GM19238 (cell line): ENCODE measurements at regions not wholly inside any gene's neighbourhood (a gene's known extent, or its start where the extent isn't known, plus 50 kb on each side); places are given as distances from the start of the nearest gene placed in this dataset.
A peak's percentile ranks its signal among the peaks of the same experiment; 100 is the strongest.
"Not testable (repeated sequence)": the region's sequence is repeated elsewhere in the genome, so short reads cannot be mapped to it uniquely, and the experiment has no call there.

Experiments used
- DNase-seq: peaks from one replicate; pipeline ENCODE4 v3.0.0; 2011; ENCODE audit warnings: low spot score; ENCODE audit not compliant: insufficient read length

DNA sequence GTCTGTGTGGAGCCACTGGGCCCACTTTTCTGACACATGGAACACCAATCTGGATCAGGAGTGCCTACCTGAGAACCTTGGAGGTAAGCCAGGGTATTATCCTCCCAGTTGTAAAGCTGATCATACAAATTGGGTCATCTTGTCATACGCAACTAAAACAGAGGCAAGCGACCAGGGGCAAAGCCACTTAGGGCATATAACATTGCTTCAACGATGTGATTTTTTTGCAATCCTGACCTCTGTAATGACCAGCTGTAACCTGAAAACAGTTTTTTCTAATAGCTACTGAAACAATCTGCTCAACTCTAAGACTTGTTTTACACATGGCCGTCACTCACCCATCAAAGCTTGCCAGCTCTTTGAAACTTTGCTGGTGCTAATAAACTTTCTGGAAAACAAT, 261.5 kb upstream of the AGTR2 start:
- no peak for DNase-seq

DNA sequence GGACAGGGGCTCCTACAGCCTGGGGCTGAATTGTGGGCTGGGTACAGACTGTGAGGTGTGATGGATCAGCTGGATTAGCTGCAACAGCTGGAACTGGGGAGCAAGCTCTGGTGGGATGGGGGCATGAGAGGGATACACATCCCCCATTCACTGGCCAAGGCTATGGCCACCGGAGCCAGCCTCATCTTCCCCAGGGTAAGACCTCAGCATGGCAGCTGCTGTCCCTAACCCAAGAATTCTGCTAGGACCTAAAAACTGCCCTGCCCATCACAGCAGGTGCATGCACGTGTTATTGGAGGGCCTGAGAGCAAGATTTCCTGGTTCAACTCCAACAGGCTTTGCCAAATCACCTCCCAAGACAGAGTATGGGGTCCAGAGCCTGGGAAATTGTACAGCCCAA, 258.6 kb upstream of the AGTR2 start:
- no peak for DNase-seq

DNA sequence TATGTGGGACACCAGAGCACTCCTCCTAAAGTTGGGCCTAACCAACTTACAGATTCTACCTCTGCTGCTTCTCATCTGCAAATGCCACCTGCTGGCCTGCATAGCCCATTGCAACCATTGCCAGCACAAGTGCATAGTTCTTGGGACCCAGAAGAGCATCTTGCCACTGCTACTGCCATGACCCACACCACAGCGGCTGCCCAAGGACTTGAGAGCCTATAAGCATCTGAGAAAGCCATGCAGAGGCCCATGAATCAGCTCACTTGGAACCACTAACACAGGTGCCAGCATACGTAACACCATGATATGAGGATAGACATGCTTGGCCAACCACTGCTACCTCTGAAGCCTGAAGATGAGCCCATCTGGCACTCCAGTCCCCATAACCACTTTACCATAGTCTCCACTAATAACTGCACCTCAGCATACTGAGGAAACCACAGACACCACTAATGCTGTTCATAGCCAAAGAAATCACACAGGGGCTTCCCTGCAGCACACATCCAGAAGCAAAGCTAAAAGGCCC, 258.1 kb upstream of the AGTR2 start:
- peak; percentile 34 for DNase-seq

DNA sequence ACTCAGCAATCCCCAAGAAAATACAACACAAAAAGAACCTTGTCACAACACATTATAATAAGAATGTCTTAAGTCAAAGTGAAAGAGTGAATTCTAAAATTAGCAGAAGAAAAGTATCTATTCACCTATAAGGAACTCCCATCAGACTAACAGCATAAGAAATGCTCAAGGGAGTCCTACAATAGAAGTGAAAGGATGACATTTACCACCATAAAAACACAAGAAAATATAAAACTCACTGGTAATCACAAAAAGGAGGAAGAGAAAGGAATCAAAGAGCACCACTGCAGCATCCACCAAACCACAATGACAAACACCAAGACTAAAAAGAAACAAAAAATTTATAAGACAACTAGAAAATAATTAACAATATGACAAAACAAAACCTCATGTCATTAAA, 257.0 kb upstream of the AGTR2 start:
- DNase-seq = no peak

DNA sequence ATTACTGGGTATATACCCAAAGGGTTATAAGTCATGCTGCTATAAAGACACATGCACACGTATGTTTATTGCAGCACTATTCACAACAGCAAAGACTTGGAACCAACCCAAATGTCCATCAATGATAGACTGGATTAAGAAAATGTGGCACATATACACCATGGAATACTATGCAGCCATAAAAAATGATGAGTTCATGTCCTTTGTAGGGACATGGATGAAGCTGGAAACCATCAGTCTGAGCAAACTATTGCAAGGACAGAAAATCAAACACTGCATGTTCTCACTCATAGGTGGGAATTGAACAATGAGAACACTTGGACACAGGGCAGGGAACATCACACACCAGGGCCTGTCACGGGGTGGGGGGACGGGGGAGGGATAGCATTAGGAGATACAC, 254.9 kb upstream of the AGTR2 start:
- not testable (repeated sequence) for DNase-seq

DNA sequence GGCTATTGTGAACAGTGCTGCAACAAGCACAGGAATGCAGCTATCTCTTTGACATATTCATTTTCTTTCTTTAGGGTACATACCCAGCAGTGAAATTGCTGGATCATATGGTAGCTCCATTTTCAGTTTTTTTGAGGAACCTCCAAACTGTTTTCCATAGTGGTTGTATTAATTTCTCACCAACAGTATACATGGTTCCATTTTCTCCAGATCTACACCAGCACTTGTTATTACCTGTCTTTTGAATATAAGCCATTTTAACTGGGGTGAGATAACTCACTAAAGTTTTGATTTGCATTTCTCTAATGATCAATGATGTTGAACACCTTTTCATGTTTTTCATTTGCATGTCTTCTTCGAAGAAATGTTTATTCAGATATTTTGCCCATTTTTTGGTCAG, 241.1 kb upstream of the AGTR2 start:
- no peak for DNase-seq

DNA sequence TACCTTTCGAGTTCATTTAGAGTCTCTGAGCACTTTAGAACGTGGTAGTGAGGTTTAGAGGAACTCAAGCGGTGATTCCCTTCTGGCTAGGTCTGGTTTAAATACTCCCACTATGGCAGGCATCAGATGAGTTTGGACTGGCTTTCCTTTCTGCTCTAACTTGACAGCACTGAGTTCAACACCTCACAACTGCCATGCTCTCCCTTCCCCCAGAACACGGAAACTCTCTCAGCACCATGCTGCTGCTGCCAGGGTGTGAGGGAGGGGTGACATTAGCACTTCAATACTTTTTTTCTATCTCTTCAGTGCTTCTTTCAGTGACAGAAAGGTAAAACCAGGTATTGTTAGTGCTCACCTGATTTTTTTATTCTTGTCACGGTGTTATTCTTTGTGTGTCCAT, 234.5 kb upstream of the AGTR2 start:
- no peak for DNase-seq

DNA sequence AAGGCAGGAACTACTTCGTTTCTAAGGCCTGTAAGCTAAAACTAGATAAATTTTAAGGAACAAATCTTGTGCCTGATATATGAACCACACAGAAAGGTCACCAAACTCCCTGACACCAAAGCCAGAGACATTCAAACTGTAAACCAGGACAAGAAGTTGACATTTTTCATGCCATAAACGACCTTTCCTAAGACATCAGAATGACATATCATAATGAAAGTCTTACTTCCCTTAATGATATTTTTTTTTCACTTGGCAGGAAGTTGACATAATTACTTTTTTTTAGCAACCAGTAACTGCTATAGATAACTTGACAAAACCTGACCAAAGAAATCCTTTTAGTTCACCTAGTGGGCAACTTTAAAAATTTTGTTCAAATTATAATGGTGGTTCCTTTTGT, 231.5 kb upstream of the AGTR2 start:
- no peak for DNase-seq

DNA sequence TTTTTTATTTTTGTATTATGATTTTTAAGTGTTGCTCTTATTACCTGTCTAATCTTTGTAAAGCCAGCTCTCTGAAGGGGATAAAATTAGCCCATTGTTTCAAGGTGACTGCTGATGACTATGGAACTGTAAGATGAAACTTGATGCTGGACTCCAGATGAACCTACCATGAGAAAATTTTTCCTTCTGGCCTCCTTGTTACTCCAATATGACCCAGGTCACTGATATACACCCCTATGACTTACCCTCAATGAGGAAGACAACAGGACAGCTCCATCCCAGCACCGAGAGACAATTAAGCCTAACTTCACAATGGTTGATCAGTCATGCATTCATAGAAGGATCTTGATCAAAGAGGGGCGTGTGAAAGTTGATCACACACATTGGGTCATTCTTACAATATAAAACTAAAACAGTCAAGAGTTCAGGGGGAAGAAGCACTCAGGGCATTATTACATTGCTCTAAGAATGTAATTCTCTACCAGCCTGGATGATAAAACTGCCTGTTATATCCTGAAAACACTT, 230.8 kb upstream of the AGTR2 start:
- no peak for DNase-seq

DNA sequence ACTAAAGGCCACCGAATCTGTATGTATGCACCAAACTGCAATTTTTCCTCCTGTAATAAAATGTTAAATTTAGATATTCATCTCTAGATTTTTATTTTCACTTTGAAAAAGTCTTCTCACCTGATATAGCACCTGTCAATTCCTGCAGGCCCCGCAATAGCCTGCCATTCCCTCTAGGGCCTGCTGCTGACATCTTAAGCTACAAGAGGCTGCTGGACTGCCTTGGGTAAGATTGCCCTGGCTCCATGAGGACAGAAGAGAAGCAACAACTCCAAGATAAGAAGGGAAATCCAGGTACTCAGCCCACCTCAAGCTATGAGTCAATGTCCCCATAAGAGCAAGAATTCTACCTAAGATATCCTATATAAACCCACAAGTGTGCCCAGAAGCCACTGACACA, 230.2 kb upstream of the AGTR2 start:
- DNase-seq = no peak

DNA sequence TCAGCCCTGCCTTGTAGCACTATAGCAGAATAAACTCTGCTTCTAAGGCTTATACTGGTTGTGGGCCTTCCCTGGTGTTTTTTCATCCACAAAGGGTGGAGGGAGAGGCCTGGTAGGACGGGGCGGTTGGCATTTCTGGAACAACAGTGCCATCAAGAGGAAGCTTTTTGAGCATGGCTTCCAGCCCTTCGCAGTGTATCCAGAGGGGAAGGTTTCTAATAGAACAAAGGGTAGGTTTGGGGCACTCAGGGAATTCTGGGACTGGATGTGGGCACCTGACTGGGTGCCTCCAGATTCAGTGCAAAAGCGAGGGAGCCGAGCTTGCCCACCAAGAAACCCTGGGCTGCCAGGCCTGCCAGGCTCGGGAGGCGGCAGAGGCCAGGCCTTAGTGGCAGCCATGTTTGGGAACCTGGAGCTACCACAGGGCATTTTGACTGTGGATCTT, 229.6 kb upstream of the AGTR2 start:
- peak; percentile 39 for DNase-seq

DNA sequence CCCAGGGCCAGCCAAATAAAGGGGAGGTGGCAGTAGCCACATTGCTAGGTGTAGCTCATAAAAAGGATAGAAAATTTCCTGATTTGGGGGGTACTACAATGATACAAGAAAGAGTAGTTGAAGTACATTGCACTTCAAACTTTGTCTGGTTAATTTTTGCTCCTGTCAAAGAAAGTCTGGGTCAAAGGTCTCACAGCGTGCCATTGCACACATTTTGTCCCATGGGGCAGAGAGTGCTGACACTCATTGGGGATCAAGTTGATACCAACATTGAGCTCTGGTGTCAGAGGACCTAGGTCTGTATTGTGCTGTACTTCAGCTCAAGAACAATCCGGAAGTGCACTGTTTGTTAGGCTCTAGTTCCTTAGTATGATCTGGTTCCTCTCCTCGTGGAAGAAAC, 229.2 kb upstream of the AGTR2 start:
- no peak for DNase-seq

DNA sequence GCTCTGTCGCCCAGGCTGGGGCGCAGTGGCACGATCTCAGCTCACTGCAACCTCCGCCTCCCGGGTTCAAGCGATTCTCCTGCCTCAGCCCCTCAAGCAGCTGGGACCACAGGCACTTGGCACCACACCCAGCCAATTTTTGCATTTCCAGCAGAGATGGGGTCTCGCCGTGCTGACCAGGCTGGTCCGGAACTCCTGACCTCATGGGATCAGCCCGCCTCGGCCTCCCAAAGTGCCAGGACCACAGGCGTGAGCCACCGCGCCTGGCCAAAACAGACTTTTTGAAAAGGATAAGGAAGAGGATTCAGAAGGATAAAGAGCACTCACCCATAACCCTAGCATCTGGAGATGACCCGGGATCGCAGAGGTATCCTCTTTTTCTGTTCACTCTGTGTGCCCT, 224.5 kb upstream of the AGTR2 start:
- DNase-seq = no peak

DNA sequence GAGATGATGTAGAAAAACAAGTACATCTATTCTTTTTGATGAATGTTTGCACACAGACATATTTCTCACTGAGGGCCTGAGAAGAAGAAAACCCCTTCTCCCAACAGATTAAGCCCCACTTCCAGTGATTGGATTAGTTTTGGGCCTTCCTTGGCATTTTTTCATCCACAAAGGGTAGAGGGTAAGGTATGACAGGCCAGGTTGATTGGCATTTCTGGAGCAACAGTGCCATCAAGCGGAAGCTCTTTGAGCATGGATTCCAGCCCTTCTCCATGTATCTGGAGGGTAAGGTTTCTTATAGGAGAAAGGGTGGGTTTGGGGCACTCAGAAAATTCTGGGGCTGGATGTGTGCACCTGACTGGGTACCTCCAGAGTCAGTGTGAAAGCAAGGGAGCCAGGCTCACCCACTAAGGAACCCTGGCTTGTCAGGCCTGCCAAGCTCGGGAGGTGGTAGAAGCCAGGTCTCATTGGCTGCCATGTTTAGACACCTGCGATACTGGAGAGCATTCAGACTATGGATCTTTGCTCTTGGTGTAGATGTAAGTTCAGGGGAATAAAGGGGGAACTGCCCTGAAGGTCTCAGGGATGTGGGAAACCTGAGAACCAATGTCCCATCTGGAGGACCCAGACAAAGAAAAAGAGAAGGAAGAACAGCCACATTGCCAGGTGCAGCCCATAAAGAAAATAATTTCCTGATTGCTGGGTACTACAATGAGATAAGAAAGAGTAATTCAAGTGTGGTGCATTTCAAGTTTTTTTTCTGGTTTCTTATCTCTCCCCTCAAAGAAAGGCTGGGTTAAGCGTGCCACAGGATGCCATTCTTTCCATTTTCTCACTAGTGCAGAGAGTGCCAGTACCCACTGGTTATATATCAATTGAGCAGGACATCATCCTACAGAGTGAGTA, 222.3 kb upstream of the AGTR2 start:
- no peak for DNase-seq

DNA sequence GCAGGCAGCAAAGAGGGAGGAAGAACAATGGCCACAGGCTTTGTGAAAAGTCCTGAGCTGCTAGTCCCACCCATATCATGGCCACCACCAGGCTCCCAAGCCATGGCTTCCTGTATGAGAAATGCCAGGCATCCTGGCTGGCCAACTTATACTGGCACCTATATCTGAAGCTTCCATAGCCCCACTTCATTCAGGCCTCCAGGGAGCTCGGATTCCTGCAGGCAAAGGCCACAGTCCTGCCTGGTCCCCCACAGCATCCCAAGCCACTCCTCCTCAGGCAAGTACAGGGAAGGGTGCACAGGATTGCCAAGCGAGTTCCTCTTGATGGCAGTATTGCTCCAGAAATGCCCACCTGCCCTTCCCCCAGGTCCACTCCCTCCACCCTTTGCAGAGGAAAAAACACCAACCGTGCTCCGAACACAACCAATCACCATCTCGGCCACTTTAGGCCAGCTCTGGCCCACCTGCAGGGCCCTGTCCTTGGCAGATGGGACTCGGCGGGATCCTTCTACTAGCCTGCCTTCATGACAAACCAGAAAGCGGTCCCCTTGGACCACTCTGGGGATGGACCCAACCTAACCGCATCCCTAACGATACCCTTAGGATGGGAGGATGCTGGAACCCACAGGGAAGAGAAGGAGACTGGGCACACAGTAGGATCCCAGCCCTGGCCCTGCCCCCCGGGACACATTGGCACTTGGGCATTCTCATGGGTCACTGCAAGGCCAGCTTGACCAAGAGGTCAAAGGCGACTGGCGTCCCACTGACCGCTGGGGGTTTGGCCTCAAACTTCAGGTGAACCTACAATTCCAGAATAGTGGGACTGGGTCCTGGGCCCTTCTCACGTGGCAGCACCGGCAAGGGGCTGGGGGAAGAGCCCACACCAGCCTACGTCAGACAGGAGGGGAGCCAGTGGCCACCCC, 220.4 kb upstream of the AGTR2 start:
- no peak for DNase-seq

DNA sequence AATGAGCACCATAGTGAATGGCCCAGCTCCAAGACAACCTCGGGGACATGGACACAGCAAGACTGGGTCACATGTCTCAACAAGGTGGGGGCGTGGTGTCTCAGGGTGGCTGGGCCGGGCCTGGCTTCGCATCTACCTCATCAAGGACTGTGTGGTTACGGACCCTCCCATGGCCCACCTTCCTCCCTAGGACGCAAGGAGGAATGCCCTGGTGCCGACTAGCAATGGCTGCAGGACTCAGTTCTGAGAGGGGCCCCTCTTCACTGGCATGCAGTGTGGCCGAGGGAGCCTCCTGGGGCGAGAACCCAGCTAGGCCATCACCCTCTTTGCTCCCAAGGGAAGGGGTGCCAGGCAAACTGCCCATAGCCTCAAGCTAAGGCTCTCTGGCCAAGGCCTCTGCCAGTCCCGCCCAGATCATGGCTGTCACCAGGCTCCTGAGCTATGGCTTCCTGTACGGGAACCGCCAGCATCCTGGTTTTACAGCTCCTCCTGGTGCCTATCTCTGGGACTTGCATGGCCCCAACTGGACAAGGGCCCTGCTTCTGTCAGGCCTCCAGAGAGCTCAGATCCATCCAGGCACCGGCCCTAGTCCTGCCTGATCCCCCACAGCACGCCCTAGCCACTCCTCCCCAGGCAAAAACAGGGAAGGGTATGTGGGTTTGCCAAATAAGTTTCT, 218.0 kb upstream of the AGTR2 start:
- DNase-seq = no peak

DNA sequence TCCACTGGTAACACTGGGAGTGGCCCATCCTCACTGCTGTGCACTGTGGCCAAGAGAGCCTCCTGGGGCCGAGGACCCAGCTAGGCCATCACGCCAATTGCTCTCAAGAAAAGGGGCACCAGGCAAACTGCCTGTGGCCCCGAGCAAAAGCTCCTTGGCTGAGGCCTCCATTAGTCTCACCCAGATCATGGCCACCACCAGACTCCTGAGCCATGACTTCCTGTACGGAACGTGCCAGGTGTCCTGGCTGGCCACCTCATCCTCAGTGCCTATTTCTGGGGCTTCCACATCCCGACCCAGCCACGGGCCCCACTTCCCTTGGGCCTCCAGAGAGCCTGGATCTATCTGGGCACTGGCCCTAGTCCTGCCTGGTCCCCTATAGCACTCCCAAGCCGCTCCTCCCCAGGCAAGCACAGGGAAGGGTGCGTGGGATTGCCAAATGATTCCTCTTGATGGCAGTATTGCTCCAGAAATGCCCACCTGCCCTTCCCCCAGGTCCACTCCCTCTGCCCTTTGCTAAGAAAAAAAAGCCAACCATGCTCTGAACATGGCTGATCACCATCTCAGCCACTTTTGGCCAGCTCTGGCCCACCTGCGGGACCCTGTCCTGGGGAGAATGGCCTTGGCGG, 212.6 kb upstream of the AGTR2 start:
- no peak for DNase-seq

DNA sequence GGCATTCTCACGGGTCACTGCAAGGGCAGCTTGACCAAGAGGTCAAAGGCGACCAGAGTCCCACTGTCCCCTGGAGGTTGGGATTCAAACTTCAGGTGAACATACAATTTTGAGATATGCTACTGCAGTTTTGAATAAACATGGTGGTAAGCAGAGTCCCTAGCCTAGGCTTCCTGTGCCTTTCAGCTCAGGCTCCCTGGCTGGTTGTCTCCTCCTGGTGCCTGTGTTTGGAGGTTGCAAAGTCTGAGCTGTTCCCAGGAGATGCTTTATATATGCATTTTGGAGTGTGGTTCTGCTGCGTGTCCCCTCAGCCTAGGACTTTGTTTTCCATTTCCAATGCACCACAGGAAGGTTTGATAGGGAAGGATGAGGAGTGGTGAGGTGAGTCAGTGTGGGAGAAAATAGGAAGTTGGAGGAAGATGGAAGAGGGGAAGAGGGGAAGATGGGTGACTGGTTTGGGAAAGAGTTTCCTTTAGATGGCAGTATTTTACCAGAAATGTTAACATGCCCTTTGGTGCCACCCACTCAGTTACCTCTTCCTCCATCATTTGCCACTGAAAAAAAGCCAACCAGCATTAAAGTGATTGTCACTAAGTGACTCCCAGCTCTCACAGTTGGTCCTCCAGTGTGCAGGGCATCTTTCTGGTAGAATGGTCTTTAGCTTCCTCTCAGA, 211.7 kb upstream of the AGTR2 start:
- DNase-seq = no peak

DNA sequence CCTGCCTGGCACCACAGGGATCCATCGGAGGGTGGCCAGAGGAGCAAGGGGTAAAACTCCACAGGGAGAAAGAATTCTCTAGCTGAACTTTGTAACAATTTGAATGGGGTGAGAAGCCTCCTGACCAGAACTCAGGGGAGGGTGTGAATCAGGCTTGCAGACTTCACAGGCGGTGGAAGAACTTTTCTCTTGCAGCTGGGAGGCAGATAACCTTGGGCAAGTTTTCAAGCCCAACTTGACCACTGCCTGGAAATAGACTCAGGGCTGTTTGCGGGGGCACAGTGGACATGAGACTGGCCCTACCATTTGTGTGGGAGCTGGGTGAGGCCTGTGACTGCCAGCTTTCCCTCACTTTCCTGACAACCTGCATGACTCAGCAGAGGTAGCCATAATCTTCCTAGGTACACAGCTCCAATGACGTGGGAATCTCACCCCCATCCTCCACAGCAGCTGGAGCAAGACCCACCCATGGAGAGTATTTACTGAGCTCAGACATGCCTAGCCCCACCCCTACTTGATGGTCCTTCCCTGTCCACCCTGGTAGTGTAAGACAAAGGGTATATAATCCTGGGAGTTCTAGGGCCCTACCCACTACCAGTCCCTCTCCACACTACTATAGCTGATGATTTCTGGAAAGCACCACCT, 210.0 kb upstream of the AGTR2 start:
- no peak for DNase-seq

DNA sequence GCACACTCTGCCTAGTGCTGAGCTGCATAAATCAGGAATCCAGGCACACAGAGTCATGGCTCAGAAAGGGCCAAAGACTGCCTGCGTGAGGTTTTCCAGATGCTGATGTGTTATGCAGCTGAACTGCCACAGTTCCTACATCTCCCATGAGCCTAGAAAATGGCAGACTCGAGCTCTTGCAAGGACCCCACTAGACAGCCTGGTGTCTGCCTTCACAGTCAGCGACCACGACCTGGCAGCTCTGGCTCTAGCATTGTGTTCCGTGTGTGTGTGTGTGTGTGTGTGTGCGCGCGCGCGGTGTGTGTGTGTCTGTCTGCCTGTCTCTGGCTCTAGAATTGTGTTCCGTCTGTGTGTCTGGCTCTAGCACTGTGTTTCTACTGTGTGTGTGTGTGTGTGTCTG, 203.6 kb upstream of the AGTR2 start:
- no peak for DNase-seq
